ENCODE measurements at regions not wholly inside any gene's neighbourhood (a gene's known extent, or its start where the extent isn't known, plus 50 kb on each side); places are given as distances from the start of the nearest gene placed in this dataset.
A peak's percentile ranks its signal among the peaks of the same experiment; 100 is the strongest.

DNA sequence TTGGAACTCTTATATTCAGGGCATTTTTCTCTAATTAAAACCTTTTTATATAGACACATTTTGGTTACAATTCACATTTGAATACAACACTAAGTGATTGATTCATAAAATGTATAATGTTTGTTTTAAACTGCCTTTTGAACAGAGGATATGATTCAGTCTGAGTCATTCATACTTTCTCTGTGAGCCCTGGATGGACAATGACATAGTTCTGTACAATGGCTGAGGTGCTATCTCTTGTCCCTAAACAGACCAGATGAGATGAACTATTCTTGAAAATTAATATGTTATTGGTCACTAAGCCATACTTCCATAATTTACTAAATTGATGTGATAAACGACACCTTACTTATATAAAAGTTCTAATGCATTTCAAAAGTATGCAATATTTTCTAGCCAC lies 199.7 kb upstream of the ATXN7L3B start:
- Histone ChIP-seq H3K9me3 (peaks cover 8% of the 10 kb centered on the region; the same call in 2 of the 3 replicates), H3K27ac (peak overlapping the region in 1 of 2 experiments; percentile 56; a peak in 3 of 6 replicates), H3K4me2 (peak overlapping the region; percentile 43), H3K4me1 (peaks cover 23% of the 10 kb centered on the region; the same call in 2 of the 3 replicates), H3K4me3 (no peak overlapping the region)
- peak; percentile 96 for FAIRE-seq
- peak; percentile 76 to 91; a peak in 5 of 6 replicates for ATAC-seq
- WGBS (ENCODE audit: missing lambda C conversion rate), result 9% methylated on average over 1 of the region's 1 CpG
- peak; percentile 44; the same call in 1 of the 2 replicates for TF ChIP-seq GATA3 (IDR thresholded peaks at IDR 0.05; ENCODE audit: borderline replicate concordance)
- TF ChIP-seq HOXA7 (CRISPR knock-in tag; IDR thresholded peaks at IDR 0.05), result no peak
- no peak for TF ChIP-seq HDAC2 (IDR thresholded peaks at IDR 0.05)
- TF ChIP-seq JUNB (IDR thresholded peaks at IDR 0.05), result peak; percentile 93
- peak; percentile 92 for TF ChIP-seq FOSL2 (IDR thresholded peaks at IDR 0.05)
- TF ChIP-seq FOSL2 (CRISPR knock-in tag; IDR thresholded peaks at IDR 0.05), result peak; percentile 93
- DNase-seq (ENCODE audit: low read depth in 1 of 2, low spot score in 1 of 2), result peak; percentile 10 to 68
- POLR2A ChIA-PET, result no interaction called here
- CTCF ChIA-PET, result no interaction called here

DNA sequence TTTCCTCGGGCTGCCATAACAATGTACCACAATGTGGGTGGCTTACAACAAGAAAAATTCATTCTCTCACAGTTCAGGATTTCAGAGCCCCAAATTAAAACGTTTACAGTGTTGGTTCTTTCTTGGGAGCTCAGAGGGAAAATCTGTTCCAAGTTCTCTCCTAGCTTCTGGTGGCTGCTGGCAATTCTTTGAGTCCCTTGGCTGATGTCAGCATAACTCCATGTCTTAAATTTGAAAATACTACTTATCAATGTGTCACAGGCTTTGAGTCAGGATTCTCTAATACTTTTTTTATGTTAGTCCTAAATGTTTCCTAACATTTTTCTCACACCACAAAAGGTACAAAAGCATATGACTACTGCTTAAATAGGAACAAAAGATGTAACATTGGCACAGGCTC lies 198.4 kb upstream of the ATXN7L3B start:
- peak overlapping the region; percentile 38 to 70; a peak in 5 of 6 replicates for H3K27ac ChIP-seq
- peaks cover 21% of the 10 kb centered on the region; the same call in 2 of the 3 replicates for H3K4me1 ChIP-seq
- no peak overlapping the region for H3K4me2 ChIP-seq
- H3K4me3 ChIP-seq, result no peak overlapping the region
- CTCF ChIA-PET, result interaction anchor here (0.5 kb wide), 1 partner anchor 84 kb away, joined by 3 read pairs; no protein-coding TSS in a partner anchor
- peaks cover 12% of the 10 kb centered on the region; the same call in 2 of the 3 replicates for H3K9me3 ChIP-seq
- POLR2A ChIA-PET, result no interaction called here
- TF ChIP-seq, protein P1, sequence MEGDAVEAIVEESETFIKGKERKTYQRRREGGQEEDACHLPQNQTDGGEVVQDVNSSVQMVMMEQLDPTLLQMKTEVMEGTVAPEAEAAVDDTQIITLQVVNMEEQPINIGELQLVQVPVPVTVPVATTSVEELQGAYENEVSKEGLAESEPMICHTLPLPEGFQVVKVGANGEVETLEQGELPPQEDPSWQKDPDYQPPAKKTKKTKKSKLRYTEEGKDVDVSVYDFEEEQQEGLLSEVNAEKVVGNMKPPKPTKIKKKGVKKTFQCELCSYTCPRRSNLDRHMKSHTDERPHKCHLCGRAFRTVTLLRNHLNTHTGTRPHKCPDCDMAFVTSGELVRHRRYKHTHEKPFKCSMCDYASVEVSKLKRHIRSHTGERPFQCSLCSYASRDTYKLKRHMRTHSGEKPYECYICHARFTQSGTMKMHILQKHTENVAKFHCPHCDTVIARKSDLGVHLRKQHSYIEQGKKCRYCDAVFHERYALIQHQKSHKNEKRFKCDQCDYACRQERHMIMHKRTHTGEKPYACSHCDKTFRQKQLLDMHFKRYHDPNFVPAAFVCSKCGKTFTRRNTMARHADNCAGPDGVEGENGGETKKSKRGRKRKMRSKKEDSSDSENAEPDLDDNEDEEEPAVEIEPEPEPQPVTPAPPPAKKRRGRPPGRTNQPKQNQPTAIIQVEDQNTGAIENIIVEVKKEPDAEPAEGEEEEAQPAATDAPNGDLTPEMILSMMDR (IDR thresholded peaks at IDR 0.05), result no peak
- no peak for TF ChIP-seq ZSCAN20 (CRISPR knock-in tag; IDR thresholded peaks at IDR 0.05)
- TF ChIP-seq ZFP36 (IDR thresholded peaks at IDR 0.05; ENCODE audit: borderline replicate concordance, partially characterized antibody), result no peak
- no peak for TF ChIP-seq HEYL (CRISPR knock-in tag; IDR thresholded peaks at IDR 0.05)
- TF ChIP-seq KDM1A (IDR thresholded peaks at IDR 0.05; ENCODE audit: low read depth), result no peak
- ATAC-seq (no peak), FAIRE-seq (no peak), DNase-seq (ENCODE audit: low read depth in 1 of 2, low spot score in 1 of 2) (no peak)
- WGBS (ENCODE audit: missing lambda C conversion rate), result 34% methylated on average over 2 of the region's 2 CpGs

DNA sequence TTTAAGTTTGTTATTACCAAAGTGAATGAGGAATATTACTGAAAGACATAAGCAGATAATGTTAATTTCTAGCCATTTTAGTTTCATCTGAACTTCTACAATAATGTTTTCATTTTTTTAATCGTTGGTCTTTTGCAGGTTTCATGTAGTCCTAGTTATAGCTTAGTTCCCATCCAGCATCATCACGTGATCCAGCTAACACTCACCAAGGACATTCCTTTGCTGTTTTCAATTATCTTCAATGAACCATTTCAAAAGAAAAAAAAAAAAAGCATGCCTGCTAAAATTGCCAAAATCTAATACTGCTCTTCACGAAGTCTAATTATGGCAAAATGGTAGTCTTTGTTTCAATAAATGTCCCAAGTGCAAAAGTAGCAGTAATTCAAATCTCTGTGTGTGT lies 187.7 kb upstream of the ATXN7L3B start:
- FAIRE-seq, result no peak
- H3K4me1 ChIP-seq, result 0 out of 3 replicates have a peak, but pooled peaks cover 3% of the 10 kb centered on the region
- WGBS (ENCODE audit: missing lambda C conversion rate), result 76% methylated on average over 3 of the region's 3 CpGs
- TF ChIP-seq NR3C1 (IDR thresholded peaks at IDR 0.05) (no peak), MAFK (IDR thresholded peaks at IDR 0.05; ENCODE audit: partially characterized antibody) (no peak), NFE2L2 (conservative IDR thresholded peaks at IDR 0.05; ENCODE audit: low read length) (no peak), HDAC2 (IDR thresholded peaks at IDR 0.05) (no peak), JUNB (IDR thresholded peaks at IDR 0.05) (no peak), HOXB5 (CRISPR knock-in tag; IDR thresholded peaks at IDR 0.05) (no peak), SMC3 (IDR thresholded peaks at IDR 0.05) (no peak), MAZ (IDR thresholded peaks at IDR 0.05; ENCODE audit: borderline replicate concordance, low read depth, low read length) (no peak), ESRRA (IDR thresholded peaks at IDR 0.05; ENCODE audit: borderline replicate concordance, low read length) (no peak), BHLHE40 (IDR thresholded peaks at IDR 0.05; ENCODE audit: low read depth, low read length) (no peak), GATA3 (IDR thresholded peaks at IDR 0.05; ENCODE audit: borderline replicate concordance) (no peak)
- TF ChIP-seq, protein P2, sequence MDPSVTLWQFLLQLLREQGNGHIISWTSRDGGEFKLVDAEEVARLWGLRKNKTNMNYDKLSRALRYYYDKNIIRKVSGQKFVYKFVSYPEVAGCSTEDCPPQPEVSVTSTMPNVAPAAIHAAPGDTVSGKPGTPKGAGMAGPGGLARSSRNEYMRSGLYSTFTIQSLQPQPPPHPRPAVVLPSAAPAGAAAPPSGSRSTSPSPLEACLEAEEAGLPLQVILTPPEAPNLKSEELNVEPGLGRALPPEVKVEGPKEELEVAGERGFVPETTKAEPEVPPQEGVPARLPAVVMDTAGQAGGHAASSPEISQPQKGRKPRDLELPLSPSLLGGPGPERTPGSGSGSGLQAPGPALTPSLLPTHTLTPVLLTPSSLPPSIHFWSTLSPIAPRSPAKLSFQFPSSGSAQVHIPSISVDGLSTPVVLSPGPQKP (IDR thresholded peaks at IDR 0.05; ENCODE audit: low read depth, low read length), result no peak
- TF ChIP-seq, protein P3, sequence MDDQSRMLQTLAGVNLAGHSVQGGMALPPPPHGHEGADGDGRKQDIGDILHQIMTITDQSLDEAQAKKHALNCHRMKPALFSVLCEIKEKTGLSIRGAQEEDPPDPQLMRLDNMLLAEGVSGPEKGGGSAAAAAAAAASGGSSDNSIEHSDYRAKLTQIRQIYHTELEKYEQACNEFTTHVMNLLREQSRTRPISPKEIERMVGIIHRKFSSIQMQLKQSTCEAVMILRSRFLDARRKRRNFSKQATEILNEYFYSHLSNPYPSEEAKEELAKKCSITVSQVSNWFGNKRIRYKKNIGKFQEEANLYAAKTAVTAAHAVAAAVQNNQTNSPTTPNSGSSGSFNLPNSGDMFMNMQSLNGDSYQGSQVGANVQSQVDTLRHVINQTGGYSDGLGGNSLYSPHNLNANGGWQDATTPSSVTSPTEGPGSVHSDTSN (IDR thresholded peaks at IDR 0.05), result no peak
- peak overlapping the region in 1 of 2 experiments; percentile 37; a peak in 1 of 6 replicates for H3K27ac ChIP-seq
- no peak overlapping the region for H3K4me3 ChIP-seq
- ChIA-PET POLR2A (no interaction called here), CTCF (interaction anchor here (1.1 kb wide), 2 partner anchors 27 to 328 kb away, joined by 3 read pairs; no protein-coding TSS in a partner anchor)
- ATAC-seq, result no peak
- peaks cover 7% of the 10 kb centered on the region for H3K9me3 ChIP-seq
- DNase-seq (ENCODE audit: low read depth in 1 of 2, low spot score in 1 of 2), result no peak
- H3K4me2 ChIP-seq, result no peak overlapping the region

All from A549 (cell line).